DND-41 (cell line): ENCODE measurements at regions not wholly inside any gene's neighbourhood (a gene's known extent, or its start where the extent isn't known, plus 50 kb on each side); places are given as distances from the start of the nearest gene placed in this dataset.

Experiments used
- ATAC-seq: fragments of 200-7000 bp; cut with Tn5 transposase; 3 replicates; pipeline ENCODE4 v1.9.1; 2021; ENCODE audit warnings: low read depth; ENCODE audit not compliant: insufficient read depth
- DNase-seq: peaks from one replicate; pipeline ENCODE4 v3.0.0-alpha.2; 2020
- H2AFZ ChIP-seq: 2 replicates; pipeline ENCODE4 v1.6.0; 2012; ENCODE audit warnings: low read depth, low read length
- H3K27ac ChIP-seq: 2 replicates; pipeline ENCODE4 v1.5.1; 2012; ENCODE audit warnings: low read length, inconsistent platforms
- H3K27me3 ChIP-seq: fragments of 200-600 bp; sonication (generic); 2 replicates; pipeline ENCODE4 v1.6.0; 2012; ENCODE audit warnings: low read length, mild to moderate bottlenecking, inconsistent platforms; ENCODE audit not compliant: insufficient read depth, poor library complexity
- H3K36me3 ChIP-seq: 2 replicates; pipeline ENCODE4 v1.5.1; 2012; ENCODE audit warnings: low read length, inconsistent platforms; ENCODE audit not compliant: insufficient read depth
- H3K4me1 ChIP-seq: 2 replicates; pipeline ENCODE4 v1.5.1; 2012; ENCODE audit warnings: mild to moderate bottlenecking, low read length; ENCODE audit not compliant: insufficient read depth
- H3K4me2 ChIP-seq: 2 replicates; pipeline ENCODE4 v1.6.0; 2012; ENCODE audit warnings: mild to moderate bottlenecking, moderate library complexity, low read length, inconsistent platforms; ENCODE audit not compliant: insufficient read depth
- H3K4me3 ChIP-seq, 2 experiments: fragments of 200-600 bp in 1 of 2; shearing (Covaris generic) in 1 of 2; 2 replicates each; pipeline ENCODE4 v1.5.1; 2012 to 2016; ENCODE audit warnings: inconsistent platforms in 2 of 2, low read length in 2 of 2, mild to moderate bottlenecking in 2 of 2, low read depth in 1 of 2, moderate library complexity in 1 of 2
- H3K79me2 ChIP-seq: 2 replicates; pipeline ENCODE4 v1.6.0; 2012; ENCODE audit warnings: low read length, inconsistent platforms; ENCODE audit not compliant: insufficient read depth
- H3K9ac ChIP-seq: 2 replicates; pipeline ENCODE4 v1.6.0; 2012; ENCODE audit warnings: low read depth, mild to moderate bottlenecking, inconsistent platforms, low read length, moderate library complexity
- H3K9me3 ChIP-seq: 2 replicates; pipeline ENCODE4 v1.5.1; 2012; ENCODE audit warnings: low read length, moderate library complexity, mild to moderate bottlenecking, inconsistent platforms; ENCODE audit not compliant: insufficient read depth, severe bottlenecking
- H4K20me1 ChIP-seq: 2 replicates; pipeline ENCODE4 v1.6.0; 2012; ENCODE audit warnings: low read length; ENCODE audit not compliant: insufficient read depth
- EZH2 ChIP-seq: IDR thresholded peaks from 3 replicates; pipeline ENCODE4 v1.6.1; 2012; ENCODE audit warnings: borderline replicate concordance, low read depth, mild to moderate bottlenecking, moderate library complexity, low read length, inconsistent platforms; ENCODE audit not compliant: severe bottlenecking
- TF ChIP-seq, protein P1 (sequence below): IDR thresholded peaks from 2 replicates; pipeline ENCODE4 v1.5.1; 2012; ENCODE audit warnings: borderline replicate concordance, low read length, moderate library complexity, mild to moderate bottlenecking; ENCODE audit not compliant: poor library complexity, severe bottlenecking; ENCODE audit errors: extremely low read depth

DNA sequence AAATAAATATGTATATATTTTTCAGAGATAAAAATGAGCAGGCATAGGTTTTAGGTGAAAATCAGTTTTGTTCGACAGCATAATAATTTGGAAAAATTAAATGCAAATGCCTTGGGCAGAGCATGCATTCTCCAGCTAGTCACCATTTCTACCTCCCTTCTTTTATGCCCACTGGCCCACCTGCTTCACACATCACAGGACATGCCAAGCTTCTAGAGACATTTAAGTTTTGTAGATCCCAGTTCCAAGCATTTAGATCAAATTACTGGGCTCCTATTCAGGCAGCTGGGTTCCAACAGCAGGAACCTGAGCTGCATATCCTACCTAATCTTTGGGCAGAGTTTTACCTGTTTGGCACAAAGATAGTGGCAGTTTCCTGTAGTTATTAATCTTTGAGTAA, 67.6 kb upstream of the SLC38A4 start:
- no peaks in the 10 kb centered on the region for H3K4me1 ChIP-seq
- no peak overlapping the region for H3K4me2 ChIP-seq
- no peaks in the 10 kb centered on the region for H3K36me3 ChIP-seq
- DNase-seq (no peak), ATAC-seq (no peak)
- H3K9me3 ChIP-seq, result no peaks in the 10 kb centered on the region
- TF ChIP-seq, protein P1, sequence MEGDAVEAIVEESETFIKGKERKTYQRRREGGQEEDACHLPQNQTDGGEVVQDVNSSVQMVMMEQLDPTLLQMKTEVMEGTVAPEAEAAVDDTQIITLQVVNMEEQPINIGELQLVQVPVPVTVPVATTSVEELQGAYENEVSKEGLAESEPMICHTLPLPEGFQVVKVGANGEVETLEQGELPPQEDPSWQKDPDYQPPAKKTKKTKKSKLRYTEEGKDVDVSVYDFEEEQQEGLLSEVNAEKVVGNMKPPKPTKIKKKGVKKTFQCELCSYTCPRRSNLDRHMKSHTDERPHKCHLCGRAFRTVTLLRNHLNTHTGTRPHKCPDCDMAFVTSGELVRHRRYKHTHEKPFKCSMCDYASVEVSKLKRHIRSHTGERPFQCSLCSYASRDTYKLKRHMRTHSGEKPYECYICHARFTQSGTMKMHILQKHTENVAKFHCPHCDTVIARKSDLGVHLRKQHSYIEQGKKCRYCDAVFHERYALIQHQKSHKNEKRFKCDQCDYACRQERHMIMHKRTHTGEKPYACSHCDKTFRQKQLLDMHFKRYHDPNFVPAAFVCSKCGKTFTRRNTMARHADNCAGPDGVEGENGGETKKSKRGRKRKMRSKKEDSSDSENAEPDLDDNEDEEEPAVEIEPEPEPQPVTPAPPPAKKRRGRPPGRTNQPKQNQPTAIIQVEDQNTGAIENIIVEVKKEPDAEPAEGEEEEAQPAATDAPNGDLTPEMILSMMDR, result no peak
- no peak overlapping the region for H3K27ac ChIP-seq
- no peaks in the 10 kb centered on the region for H4K20me1 ChIP-seq
- H3K9ac ChIP-seq, result no peak overlapping the region
- no peak overlapping the region for H3K4me3 ChIP-seq
- no peak overlapping the region for H2AFZ ChIP-seq
- H3K79me2 ChIP-seq, result no peaks in the 10 kb centered on the region
- no peaks in the 10 kb centered on the region for H3K27me3 ChIP-seq

DNA sequence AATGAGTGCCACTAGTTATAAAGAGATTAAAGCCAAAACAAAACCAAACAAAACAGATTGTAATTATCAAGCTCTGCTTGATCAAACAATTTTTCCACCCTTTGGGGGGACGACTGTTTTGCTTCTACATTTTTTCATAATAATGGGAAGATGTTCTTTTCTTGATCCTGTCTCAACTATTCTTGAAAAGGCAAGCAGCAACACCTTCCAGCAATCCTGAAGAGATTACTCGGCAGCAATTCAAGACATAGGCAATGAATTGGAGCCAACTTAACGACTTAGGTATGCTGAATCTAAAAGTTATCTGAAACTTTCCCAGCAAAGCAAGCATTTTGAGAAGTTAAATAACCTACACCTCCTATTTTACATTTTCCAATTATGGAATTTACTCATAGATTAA, 69.9 kb upstream of the SLC38A4 start:
- Histone ChIP-seq H3K27me3 (no peaks in the 10 kb centered on the region), H3K27ac (no peak overlapping the region), H3K4me1 (peaks cover 3% of the 10 kb centered on the region), H3K4me2 (no peak overlapping the region), H3K9me3 (no peaks in the 10 kb centered on the region), H3K9ac (no peak overlapping the region), H4K20me1 (no peaks in the 10 kb centered on the region), H2AFZ (no peak overlapping the region), H3K36me3 (no peaks in the 10 kb centered on the region), H3K4me3 (no peak overlapping the region), H3K79me2 (no peaks in the 10 kb centered on the region)
- ATAC-seq, result no peak
- TF ChIP-seq, protein P1, result no peak
- TF ChIP-seq EZH2, result no peak
- DNase-seq, result no peak

DNA sequence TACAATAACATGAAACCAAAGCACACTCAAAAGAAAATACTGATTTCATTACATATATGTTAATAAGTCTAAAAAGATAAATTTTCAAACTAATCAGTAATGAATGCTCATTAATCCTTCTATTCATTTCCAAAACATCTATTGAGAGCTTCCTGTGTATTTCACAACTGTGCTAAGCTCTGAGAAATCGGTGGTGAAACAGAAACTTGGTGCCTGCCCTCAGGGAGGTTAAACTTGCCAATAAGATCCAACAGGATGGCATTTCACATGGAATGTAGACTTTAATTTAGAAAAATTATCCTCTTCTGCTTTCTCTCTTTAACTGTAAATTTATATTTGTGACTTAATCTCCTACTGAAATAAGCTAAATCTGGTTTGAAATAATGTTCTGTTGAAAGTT, 70.9 kb upstream of the SLC38A4 start:
- H3K27me3 ChIP-seq, result no peaks in the 10 kb centered on the region
- no peaks in the 10 kb centered on the region for H3K36me3 ChIP-seq
- ATAC-seq (no peak), DNase-seq (no peak)
- no peak overlapping the region for H3K27ac ChIP-seq
- H4K20me1 ChIP-seq, result no peaks in the 10 kb centered on the region
- H3K9me3 ChIP-seq, result no peaks in the 10 kb centered on the region
- H3K79me2 ChIP-seq, result no peaks in the 10 kb centered on the region
- no peak for TF ChIP-seq EZH2
- TF ChIP-seq, protein P1, result no peak
- H3K4me1 ChIP-seq, result peaks cover 12% of the 10 kb centered on the region
- no peak overlapping the region for H3K4me3 ChIP-seq
- H3K9ac ChIP-seq, result no peak overlapping the region
- no peak overlapping the region for H3K4me2 ChIP-seq
- no peak overlapping the region for H2AFZ ChIP-seq
